ENCODE measurements at regions not wholly inside any gene's neighbourhood (a gene's known extent, or its start where the extent isn't known, plus 50 kb on each side); places are given as distances from the start of the nearest gene placed in this dataset.

DNA sequence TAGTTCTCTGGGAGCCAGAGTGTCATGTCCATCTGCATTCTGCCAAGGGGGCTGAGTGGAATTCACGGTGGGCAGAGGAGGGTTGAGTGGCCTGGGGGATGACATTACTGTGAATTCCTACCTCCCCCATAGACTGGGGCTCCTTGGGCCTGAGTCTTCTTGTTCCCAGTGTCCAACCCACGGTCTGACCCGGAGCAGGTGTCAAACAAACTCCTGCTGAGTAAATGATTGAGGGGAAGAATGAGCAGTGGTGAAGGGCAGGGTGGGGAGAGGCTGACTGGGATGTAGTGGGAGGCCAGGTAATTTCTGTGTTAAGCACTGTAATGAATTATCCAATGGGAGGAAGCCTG, 597.6 kb downstream of the MATN1 start:
- Histone ChIP-seq H3K27me3 (ENCODE audit: control insufficient read depth in 4 of 4, insufficient read depth in 4 of 4, low read length in 3 of 4) (no peaks in the 10 kb centered on the region), H3K27ac (ENCODE audit: low read depth in 1 of 2, low read length in 2 of 2) (no peak overlapping the region), H3K4me1 (ENCODE audit: control insufficient read depth in 4 of 4, insufficient read depth in 4 of 4, low read length in 3 of 4) (no peaks in the 10 kb centered on the region), H3K4me3 (ENCODE audit: low read depth in 1 of 3, low read length in 3 of 3) (no peak overlapping the region), H3K9me3 (ENCODE audit: control insufficient read depth in 4 of 4, low read length in 3 of 4) (no peaks in the 10 kb centered on the region), H3K36me3 (ENCODE audit: control insufficient read depth in 4 of 4, insufficient read depth in 3 of 4, low read depth in 1 of 4, low read length in 3 of 4) (no peaks in the 10 kb centered on the region), H3K9ac (ENCODE audit: low read depth in 1 of 2, low read length in 2 of 2) (no peak overlapping the region)
- 52% methylated on average over 3 of the region's 3 CpGs for WGBS
- DNase-seq (ENCODE audit: low spot score), result no peak
- TF ChIP-seq SP1 (IDR thresholded peaks at IDR 0.05) (no peak), RAD21 (IDR thresholded peaks at IDR 0.05) (no peak), TAF1 (conservative IDR thresholded peaks at IDR 0.05) (no peak), HNF4G (IDR thresholded peaks at IDR 0.05) (no peak), RXRA (IDR thresholded peaks at IDR 0.05) (no peak), HNF4A (conservative IDR thresholded peaks at IDR 0.05) (no peak), NR2F2 (IDR thresholded peaks at IDR 0.05) (no peak), EGR1 (IDR thresholded peaks at IDR 0.05; ENCODE audit: low read depth in 2 of 2) (no peak), FOXA2 (IDR thresholded peaks at IDR 0.05) (no peak), JUND (IDR thresholded peaks at IDR 0.05) (no peak), GABPA (IDR thresholded peaks at IDR 0.05 in 1 of 2, conservative IDR thresholded peaks at IDR 0.05 in 1 of 2) (no peak)
- TF ChIP-seq, protein P1, sequence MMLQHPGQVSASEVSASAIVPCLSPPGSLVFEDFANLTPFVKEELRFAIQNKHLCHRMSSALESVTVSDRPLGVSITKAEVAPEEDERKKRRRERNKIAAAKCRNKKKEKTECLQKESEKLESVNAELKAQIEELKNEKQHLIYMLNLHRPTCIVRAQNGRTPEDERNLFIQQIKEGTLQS (IDR thresholded peaks at IDR 0.05), result no peak
- TF ChIP-seq, protein P2, sequence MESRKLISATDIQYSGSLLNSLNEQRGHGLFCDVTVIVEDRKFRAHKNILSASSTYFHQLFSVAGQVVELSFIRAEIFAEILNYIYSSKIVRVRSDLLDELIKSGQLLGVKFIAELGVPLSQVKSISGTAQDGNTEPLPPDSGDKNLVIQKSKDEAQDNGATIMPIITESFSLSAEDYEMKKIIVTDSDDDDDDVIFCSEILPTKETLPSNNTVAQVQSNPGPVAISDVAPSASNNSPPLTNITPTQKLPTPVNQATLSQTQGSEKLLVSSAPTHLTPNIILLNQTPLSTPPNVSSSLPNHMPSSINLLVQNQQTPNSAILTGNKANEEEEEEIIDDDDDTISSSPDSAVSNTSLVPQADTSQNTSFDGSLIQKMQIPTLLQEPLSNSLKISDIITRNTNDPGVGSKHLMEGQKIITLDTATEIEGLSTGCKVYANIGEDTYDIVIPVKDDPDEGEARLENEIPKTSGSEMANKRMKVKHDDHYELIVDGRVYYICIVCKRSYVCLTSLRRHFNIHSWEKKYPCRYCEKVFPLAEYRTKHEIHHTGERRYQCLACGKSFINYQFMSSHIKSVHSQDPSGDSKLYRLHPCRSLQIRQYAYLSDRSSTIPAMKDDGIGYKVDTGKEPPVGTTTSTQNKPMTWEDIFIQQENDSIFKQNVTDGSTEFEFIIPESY (IDR thresholded peaks at IDR 0.05), result no peak
- TF ChIP-seq, protein P3, sequence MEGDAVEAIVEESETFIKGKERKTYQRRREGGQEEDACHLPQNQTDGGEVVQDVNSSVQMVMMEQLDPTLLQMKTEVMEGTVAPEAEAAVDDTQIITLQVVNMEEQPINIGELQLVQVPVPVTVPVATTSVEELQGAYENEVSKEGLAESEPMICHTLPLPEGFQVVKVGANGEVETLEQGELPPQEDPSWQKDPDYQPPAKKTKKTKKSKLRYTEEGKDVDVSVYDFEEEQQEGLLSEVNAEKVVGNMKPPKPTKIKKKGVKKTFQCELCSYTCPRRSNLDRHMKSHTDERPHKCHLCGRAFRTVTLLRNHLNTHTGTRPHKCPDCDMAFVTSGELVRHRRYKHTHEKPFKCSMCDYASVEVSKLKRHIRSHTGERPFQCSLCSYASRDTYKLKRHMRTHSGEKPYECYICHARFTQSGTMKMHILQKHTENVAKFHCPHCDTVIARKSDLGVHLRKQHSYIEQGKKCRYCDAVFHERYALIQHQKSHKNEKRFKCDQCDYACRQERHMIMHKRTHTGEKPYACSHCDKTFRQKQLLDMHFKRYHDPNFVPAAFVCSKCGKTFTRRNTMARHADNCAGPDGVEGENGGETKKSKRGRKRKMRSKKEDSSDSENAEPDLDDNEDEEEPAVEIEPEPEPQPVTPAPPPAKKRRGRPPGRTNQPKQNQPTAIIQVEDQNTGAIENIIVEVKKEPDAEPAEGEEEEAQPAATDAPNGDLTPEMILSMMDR (IDR thresholded peaks at IDR 0.05; ENCODE audit: low read depth, low read length, missing input control), result no peak
- TF ChIP-seq, protein P4, sequence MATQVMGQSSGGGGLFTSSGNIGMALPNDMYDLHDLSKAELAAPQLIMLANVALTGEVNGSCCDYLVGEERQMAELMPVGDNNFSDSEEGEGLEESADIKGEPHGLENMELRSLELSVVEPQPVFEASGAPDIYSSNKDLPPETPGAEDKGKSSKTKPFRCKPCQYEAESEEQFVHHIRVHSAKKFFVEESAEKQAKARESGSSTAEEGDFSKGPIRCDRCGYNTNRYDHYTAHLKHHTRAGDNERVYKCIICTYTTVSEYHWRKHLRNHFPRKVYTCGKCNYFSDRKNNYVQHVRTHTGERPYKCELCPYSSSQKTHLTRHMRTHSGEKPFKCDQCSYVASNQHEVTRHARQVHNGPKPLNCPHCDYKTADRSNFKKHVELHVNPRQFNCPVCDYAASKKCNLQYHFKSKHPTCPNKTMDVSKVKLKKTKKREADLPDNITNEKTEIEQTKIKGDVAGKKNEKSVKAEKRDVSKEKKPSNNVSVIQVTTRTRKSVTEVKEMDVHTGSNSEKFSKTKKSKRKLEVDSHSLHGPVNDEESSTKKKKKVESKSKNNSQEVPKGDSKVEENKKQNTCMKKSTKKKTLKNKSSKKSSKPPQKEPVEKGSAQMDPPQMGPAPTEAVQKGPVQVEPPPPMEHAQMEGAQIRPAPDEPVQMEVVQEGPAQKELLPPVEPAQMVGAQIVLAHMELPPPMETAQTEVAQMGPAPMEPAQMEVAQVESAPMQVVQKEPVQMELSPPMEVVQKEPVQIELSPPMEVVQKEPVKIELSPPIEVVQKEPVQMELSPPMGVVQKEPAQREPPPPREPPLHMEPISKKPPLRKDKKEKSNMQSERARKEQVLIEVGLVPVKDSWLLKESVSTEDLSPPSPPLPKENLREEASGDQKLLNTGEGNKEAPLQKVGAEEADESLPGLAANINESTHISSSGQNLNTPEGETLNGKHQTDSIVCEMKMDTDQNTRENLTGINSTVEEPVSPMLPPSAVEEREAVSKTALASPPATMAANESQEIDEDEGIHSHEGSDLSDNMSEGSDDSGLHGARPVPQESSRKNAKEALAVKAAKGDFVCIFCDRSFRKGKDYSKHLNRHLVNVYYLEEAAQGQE (IDR thresholded peaks at IDR 0.05), result no peak

DNA sequence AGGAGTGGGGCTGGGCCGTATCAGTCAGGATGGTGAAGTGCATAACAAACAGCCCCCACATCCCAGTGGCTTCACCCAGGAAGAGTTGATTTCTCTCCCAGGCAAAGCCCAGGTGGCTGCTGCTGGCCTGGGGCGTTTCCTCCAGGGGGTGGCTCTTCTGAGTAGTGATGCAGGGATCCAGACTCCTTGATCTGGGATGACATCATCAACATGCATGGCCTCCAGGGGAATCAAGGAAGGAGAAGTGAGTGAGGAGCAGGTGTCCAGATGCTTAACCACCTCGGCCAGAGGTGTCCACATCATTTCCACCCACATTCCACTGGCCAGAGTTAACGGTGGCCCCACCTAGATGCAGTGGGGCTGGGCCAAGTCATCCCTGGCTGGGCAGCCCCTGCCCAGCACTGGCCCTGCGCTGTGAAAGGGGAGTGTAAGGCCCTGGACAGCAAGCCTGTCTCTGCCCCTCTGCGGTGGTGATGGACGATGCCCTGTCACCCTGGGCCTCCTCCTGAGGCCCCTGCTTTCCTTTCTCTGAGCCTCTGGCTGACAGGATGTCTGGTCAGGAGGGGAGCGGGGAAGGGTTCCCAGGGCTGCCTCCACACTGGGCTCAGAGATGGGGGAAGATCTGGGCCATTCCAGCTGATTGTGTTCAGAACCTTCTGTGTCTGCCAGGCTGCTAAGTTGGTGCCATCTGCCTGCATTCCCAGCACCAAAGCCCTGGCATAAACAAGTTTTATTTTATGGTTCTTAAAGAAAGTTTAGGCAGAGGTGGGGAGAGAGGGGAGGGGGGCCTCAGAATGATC, 598.2 kb downstream of the MATN1 start:
- no peaks in the 10 kb centered on the region for H3K36me3 ChIP-seq (ENCODE audit: control insufficient read depth in 4 of 4, insufficient read depth in 3 of 4, low read depth in 1 of 4, low read length in 3 of 4)
- DNase-seq (ENCODE audit: low spot score), result no peak
- no peak overlapping the region for H3K9ac ChIP-seq (ENCODE audit: low read depth in 1 of 2, low read length in 2 of 2)
- no peaks in the 10 kb centered on the region for H3K4me1 ChIP-seq (ENCODE audit: control insufficient read depth in 4 of 4, insufficient read depth in 4 of 4, low read length in 3 of 4)
- H3K27ac ChIP-seq (ENCODE audit: low read depth in 1 of 2, low read length in 2 of 2), result no peak overlapping the region
- WGBS, result 79% methylated on average over 8 of the region's 8 CpGs
- H3K4me3 ChIP-seq (ENCODE audit: low read depth in 1 of 3, low read length in 3 of 3), result no peak overlapping the region
- TF ChIP-seq JUND (IDR thresholded peaks at IDR 0.05), result no peak
- H3K27me3 ChIP-seq (ENCODE audit: control insufficient read depth in 4 of 4, insufficient read depth in 4 of 4, low read length in 3 of 4), result no peaks in the 10 kb centered on the region
- no peaks in the 10 kb centered on the region for H3K9me3 ChIP-seq (ENCODE audit: control insufficient read depth in 4 of 4, low read length in 3 of 4)
